22Rv1 (cell line): ENCODE measurements at regions not wholly inside any gene's neighbourhood (a gene's known extent, or its start where the extent isn't known, plus 50 kb on each side); places are given as distances from the start of the nearest gene placed in this dataset.

Experiments
- ZFX ChIP-seq: fragments of 450-650 bp; IDR thresholded peaks from 2 replicates; pipeline ENCODE4 v1.6.1; 2017; ENCODE audit warnings: antibody characterized with exemption, borderline replicate concordance
- TF ChIP-seq, protein P1 (sequence below): fragments of 450-650 bp; IDR thresholded peaks from 2 replicates; pipeline ENCODE4 v1.5.1; 2017; ENCODE audit warnings: mild to moderate bottlenecking

DNA sequence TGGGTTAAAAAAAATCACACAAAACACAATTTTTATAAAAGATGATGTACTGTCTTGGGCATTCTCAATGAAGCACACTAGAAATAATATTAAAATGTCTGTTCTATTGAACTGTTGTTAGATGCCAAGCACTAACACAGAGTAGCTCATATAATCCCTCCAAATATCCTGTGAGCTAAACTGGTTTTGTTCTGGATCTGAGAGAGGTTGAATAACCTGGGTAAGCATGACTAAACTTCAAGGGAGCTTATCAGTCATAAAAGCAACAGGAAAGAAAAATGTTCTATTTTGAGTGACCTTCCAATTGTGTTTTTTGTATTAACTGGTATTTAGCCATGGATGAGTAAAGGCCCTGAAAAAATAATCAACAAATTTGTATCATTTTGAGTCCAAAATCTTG is 175.3 kb downstream of the SMC2 start:
- TF ChIP-seq, protein P1, sequence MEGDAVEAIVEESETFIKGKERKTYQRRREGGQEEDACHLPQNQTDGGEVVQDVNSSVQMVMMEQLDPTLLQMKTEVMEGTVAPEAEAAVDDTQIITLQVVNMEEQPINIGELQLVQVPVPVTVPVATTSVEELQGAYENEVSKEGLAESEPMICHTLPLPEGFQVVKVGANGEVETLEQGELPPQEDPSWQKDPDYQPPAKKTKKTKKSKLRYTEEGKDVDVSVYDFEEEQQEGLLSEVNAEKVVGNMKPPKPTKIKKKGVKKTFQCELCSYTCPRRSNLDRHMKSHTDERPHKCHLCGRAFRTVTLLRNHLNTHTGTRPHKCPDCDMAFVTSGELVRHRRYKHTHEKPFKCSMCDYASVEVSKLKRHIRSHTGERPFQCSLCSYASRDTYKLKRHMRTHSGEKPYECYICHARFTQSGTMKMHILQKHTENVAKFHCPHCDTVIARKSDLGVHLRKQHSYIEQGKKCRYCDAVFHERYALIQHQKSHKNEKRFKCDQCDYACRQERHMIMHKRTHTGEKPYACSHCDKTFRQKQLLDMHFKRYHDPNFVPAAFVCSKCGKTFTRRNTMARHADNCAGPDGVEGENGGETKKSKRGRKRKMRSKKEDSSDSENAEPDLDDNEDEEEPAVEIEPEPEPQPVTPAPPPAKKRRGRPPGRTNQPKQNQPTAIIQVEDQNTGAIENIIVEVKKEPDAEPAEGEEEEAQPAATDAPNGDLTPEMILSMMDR: no peak
- no peak for TF ChIP-seq ZFX
